ENCODE measurements at regions not wholly inside any gene's neighbourhood (a gene's known extent, or its start where the extent isn't known, plus 50 kb on each side); places are given as distances from the start of the nearest gene placed in this dataset.

GRCh38 chr16:80489173-80489572, 51.6 kb upstream of the DYNLRB2 start:
- DNase-seq, result no peak

GRCh38 chr16:80488167-80488566, 52.6 kb upstream of the DYNLRB2 start:
- DNase-seq, result no peak

- no peak for DNase-seq
Measured at GRCh38 chr16:80480664-80481063, 60.1 kb upstream of the DYNLRB2 start.

GRCh38 chr16:80477838-80478237, 63.0 kb upstream of the DYNLRB2 start:
- no peak for DNase-seq

GRCh38 chr16:80468029-80468428, 72.8 kb upstream of the DYNLRB2 start:
- DNase-seq, result no peak

- peak; percentile 43 for DNase-seq
Measured at GRCh38 chr16:80466024-80466987, 74.5 kb upstream of the DYNLRB2 start.

GRCh38 chr16:80463751-80464495, 76.9 kb upstream of the DYNLRB2 start:
- no peak for DNase-seq

- no peak for DNase-seq
Measured at GRCh38 chr16:80463326-80463725, 77.5 kb upstream of the DYNLRB2 start.

GRCh38 chr16:80462917-80463316, 77.9 kb upstream of the DYNLRB2 start:
- DNase-seq, result no peak

- no peak for DNase-seq
Measured at GRCh38 chr16:80460988-80461387, 79.8 kb upstream of the DYNLRB2 start.

- no peak for DNase-seq
Measured at GRCh38 chr16:80459966-80460365, 80.8 kb upstream of the DYNLRB2 start.

- DNase-seq, result no peak
Measured at GRCh38 chr16:80459331-80459777, 81.4 kb upstream of the DYNLRB2 start.

- no peak for DNase-seq
Measured at GRCh38 chr16:80457871-80458270, 82.9 kb upstream of the DYNLRB2 start.

GRCh38 chr16:80454802-80455201, 86.0 kb upstream of the DYNLRB2 start:
- no peak for DNase-seq

- DNase-seq, result no peak
Measured at GRCh38 chr16:80449392-80449791, 91.4 kb upstream of the DYNLRB2 start.

- no peak for DNase-seq
Measured at GRCh38 chr16:80447241-80447640, 93.6 kb upstream of the DYNLRB2 start.

- no peak for DNase-seq
Measured at GRCh38 chr16:80442779-80443178, 98.0 kb upstream of the DYNLRB2 start.

- DNase-seq, result no peak
Measured at GRCh38 chr16:80441935-80442334, 98.9 kb upstream of the DYNLRB2 start.

- DNase-seq, result no peak
Measured at GRCh38 chr16:80440667-80441066, 100.1 kb upstream of the DYNLRB2 start.

GRCh38 chr16:80437707-80438106, 103.1 kb upstream of the DYNLRB2 start:
- DNase-seq, result no peak

- DNase-seq, result no peak
Measured at GRCh38 chr16:80436510-80436909, 104.3 kb upstream of the DYNLRB2 start.

- no peak for DNase-seq
Measured at GRCh38 chr16:80433623-80434022, 107.2 kb upstream of the DYNLRB2 start.

- no peak for DNase-seq
Measured at GRCh38 chr16:80427795-80428194, 113.0 kb upstream of the DYNLRB2 start.
